ENCODE measurements at regions not wholly inside any gene's neighbourhood (a gene's known extent, or its start where the extent isn't known, plus 50 kb on each side); places are given as distances from the start of the nearest gene placed in this dataset.

DNA sequence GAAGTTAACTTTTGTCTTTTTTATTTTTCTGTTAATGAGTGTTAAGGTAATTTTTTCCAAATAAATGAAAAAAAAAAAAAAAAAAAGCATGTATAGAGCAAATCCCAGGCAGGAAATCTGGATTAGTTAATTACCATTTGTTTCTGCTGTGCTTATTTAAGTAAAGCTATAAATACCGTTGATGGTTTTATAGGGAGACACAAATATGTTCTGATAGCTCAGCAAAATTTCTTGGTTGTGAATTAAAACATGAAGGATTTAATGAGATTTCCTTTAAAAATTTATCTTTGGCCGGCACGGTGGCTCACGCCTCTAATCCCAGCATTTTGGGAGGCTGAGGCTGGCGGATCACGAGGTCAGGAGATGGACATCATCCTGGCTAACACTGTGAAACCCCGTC lies 189.4 kb downstream of the CD109 start:
- H4K20me1 ChIP-seq (ENCODE audit: insufficient read depth, low read length): no peaks in the 10 kb centered on the region
- no peak overlapping the region for H3K9ac ChIP-seq (ENCODE audit: low read length)
- no peaks in the 10 kb centered on the region for H3K9me2 ChIP-seq (ENCODE audit: low read depth, low read length)
- no peak for TF ChIP-seq EZH2 (IDR thresholded peaks at IDR 0.05; ENCODE audit: borderline replicate concordance, low read length)
- TF ChIP-seq, protein P1, sequence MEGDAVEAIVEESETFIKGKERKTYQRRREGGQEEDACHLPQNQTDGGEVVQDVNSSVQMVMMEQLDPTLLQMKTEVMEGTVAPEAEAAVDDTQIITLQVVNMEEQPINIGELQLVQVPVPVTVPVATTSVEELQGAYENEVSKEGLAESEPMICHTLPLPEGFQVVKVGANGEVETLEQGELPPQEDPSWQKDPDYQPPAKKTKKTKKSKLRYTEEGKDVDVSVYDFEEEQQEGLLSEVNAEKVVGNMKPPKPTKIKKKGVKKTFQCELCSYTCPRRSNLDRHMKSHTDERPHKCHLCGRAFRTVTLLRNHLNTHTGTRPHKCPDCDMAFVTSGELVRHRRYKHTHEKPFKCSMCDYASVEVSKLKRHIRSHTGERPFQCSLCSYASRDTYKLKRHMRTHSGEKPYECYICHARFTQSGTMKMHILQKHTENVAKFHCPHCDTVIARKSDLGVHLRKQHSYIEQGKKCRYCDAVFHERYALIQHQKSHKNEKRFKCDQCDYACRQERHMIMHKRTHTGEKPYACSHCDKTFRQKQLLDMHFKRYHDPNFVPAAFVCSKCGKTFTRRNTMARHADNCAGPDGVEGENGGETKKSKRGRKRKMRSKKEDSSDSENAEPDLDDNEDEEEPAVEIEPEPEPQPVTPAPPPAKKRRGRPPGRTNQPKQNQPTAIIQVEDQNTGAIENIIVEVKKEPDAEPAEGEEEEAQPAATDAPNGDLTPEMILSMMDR (IDR thresholded peaks at IDR 0.05; ENCODE audit: low read length): no peak
- no peaks in the 10 kb centered on the region for H3F3A ChIP-seq (ENCODE audit: insufficient read depth, low read length)
- no peaks in the 10 kb centered on the region for H3K4me1 ChIP-seq (ENCODE audit: insufficient read depth, low read length, severe bottlenecking)
- H3K27me3 ChIP-seq (ENCODE audit: insufficient read depth, low read length): no peaks in the 10 kb centered on the region
- no peaks in the 10 kb centered on the region for H3K36me3 ChIP-seq (ENCODE audit: insufficient read depth, low read length)
- H3K27ac ChIP-seq (ENCODE audit: low read depth, low read length, poor library complexity, severe bottlenecking): no peak overlapping the region
- no peaks in the 10 kb centered on the region for H3K9me3 ChIP-seq (ENCODE audit: low read length)
- no peak overlapping the region for H3K4me2 ChIP-seq (ENCODE audit: low read length)
- no peaks in the 10 kb centered on the region for H3K79me2 ChIP-seq (ENCODE audit: insufficient read depth, low read length)
- no peak overlapping the region for H2AFZ ChIP-seq (ENCODE audit: low read length)
- H3K4me3 ChIP-seq (ENCODE audit: low read depth, low read length, poor library complexity, severe bottlenecking): no peak overlapping the region

DNA sequence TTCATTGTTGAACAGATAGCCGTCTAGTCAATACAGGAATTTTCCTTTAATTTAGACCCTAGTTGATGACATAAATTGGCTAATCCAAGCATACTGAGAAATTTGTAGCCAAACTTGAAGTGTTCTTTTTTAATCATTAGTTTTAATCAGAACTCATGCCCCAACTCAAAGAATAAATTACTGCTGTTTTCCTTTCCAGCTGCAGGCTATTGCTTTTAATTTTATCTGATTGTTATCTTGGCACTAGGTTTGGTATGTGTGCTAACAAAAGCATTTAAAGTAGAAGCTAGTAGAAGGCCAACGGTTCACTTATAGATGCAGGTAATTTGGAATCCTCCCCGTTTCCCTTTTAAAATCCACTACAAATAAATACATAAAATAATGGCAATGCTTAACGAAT lies 188.5 kb downstream of the CD109 start:
- Histone ChIP-seq H2AFZ (ENCODE audit: low read length) (no peak overlapping the region), H3K79me2 (ENCODE audit: insufficient read depth, low read length) (no peaks in the 10 kb centered on the region), H3K27me3 (ENCODE audit: insufficient read depth, low read length) (no peaks in the 10 kb centered on the region)

DNA sequence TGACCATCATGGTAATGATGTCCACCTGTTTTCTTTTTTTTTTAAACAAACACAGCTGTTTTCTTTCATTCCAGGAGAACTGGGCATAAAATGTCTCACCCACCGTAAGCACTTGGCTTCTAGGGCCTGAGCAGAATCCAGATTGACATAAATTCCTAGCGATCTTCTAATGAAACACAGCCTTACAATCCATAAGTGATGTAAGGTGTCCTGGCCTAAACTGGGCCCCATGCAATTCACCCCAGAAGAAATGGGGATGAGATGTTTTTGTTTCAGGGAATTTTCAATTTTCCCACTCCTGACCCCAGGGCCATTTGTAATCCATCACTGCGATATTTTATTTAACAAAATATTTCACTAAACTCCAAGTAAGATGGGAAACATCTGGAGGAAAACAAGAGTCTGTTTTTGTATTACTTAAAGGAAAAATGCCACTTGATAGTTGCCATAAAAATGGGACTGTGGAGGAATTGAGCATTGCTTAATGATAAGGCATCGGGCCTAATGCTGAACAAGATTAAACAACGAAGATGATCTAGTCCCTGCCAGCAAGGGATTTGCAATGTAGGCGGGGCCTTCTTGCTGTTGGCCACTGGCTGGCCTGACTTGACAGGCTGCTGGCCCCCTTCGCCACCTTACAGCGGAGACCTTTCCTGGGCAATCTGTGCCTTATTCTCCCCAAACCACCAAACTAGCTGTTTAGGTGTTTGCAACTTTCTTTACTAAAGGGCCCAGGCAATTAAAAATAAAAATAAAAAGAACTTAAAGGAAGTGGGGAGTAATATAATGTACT lies 183.7 kb downstream of the CD109 start:
- Histone ChIP-seq H3K9me2 (ENCODE audit: low read depth, low read length) (no peaks in the 10 kb centered on the region), H3F3A (ENCODE audit: insufficient read depth, low read length) (no peaks in the 10 kb centered on the region), H3K9me3 (ENCODE audit: low read length) (no peaks in the 10 kb centered on the region), H3K4me1 (ENCODE audit: insufficient read depth, low read length, severe bottlenecking) (no peaks in the 10 kb centered on the region), H3K36me3 (ENCODE audit: insufficient read depth, low read length) (no peaks in the 10 kb centered on the region), H3K9ac (ENCODE audit: low read length) (no peak overlapping the region), H4K20me1 (ENCODE audit: insufficient read depth, low read length) (no peaks in the 10 kb centered on the region), H3K27ac (ENCODE audit: low read depth, low read length, poor library complexity, severe bottlenecking) (no peak overlapping the region), H3K27me3 (ENCODE audit: insufficient read depth, low read length) (no peaks in the 10 kb centered on the region), H3K4me2 (ENCODE audit: low read length) (no peak overlapping the region), H3K79me2 (ENCODE audit: insufficient read depth, low read length) (no peaks in the 10 kb centered on the region), H3K4me3 (ENCODE audit: low read depth, low read length, poor library complexity, severe bottlenecking) (no peak overlapping the region), H2AFZ (ENCODE audit: low read length) (no peak overlapping the region)
- TF ChIP-seq EZH2 (IDR thresholded peaks at IDR 0.05; ENCODE audit: borderline replicate concordance, low read length): no peak
- TF ChIP-seq, protein P1 (IDR thresholded peaks at IDR 0.05; ENCODE audit: low read length): no peak

More for the DNA sequence above, 188.5 kb downstream of the CD109 start:
- no peaks in the 10 kb centered on the region for H3K36me3 ChIP-seq (ENCODE audit: insufficient read depth, low read length)
- TF ChIP-seq, protein P1 (IDR thresholded peaks at IDR 0.05; ENCODE audit: low read length): no peak
- no peak for TF ChIP-seq EZH2 (IDR thresholded peaks at IDR 0.05; ENCODE audit: borderline replicate concordance, low read length)
- no peak overlapping the region for H3K27ac ChIP-seq (ENCODE audit: low read depth, low read length, poor library complexity, severe bottlenecking)
- H3K4me1 ChIP-seq (ENCODE audit: insufficient read depth, low read length, severe bottlenecking): no peaks in the 10 kb centered on the region
- H4K20me1 ChIP-seq (ENCODE audit: insufficient read depth, low read length): no peaks in the 10 kb centered on the region
- H3F3A ChIP-seq (ENCODE audit: insufficient read depth, low read length): no peaks in the 10 kb centered on the region
- H3K4me3 ChIP-seq (ENCODE audit: low read depth, low read length, poor library complexity, severe bottlenecking): no peak overlapping the region
- no peak overlapping the region for H3K9ac ChIP-seq (ENCODE audit: low read length)
- H3K4me2 ChIP-seq (ENCODE audit: low read length): no peak overlapping the region
- H3K9me2 ChIP-seq (ENCODE audit: low read depth, low read length): no peaks in the 10 kb centered on the region
- H3K9me3 ChIP-seq (ENCODE audit: low read length): no peaks in the 10 kb centered on the region
